Stromal cell of bone marrow (primary cell): ENCODE measurements at regions not wholly inside any gene's neighbourhood (a gene's known extent, or its start where the extent isn't known, plus 50 kb on each side); places are given as distances from the start of the nearest gene placed in this dataset.
"Not testable (repeated sequence)": the region's sequence is repeated elsewhere in the genome, so short reads cannot be mapped to it uniquely, and the experiment has no call there.

Experiments
- DNase-seq: peaks from one replicate; pipeline ENCODE4 v3.0.0-alpha.2; 2012; ENCODE audit warnings: low read depth

DNA sequence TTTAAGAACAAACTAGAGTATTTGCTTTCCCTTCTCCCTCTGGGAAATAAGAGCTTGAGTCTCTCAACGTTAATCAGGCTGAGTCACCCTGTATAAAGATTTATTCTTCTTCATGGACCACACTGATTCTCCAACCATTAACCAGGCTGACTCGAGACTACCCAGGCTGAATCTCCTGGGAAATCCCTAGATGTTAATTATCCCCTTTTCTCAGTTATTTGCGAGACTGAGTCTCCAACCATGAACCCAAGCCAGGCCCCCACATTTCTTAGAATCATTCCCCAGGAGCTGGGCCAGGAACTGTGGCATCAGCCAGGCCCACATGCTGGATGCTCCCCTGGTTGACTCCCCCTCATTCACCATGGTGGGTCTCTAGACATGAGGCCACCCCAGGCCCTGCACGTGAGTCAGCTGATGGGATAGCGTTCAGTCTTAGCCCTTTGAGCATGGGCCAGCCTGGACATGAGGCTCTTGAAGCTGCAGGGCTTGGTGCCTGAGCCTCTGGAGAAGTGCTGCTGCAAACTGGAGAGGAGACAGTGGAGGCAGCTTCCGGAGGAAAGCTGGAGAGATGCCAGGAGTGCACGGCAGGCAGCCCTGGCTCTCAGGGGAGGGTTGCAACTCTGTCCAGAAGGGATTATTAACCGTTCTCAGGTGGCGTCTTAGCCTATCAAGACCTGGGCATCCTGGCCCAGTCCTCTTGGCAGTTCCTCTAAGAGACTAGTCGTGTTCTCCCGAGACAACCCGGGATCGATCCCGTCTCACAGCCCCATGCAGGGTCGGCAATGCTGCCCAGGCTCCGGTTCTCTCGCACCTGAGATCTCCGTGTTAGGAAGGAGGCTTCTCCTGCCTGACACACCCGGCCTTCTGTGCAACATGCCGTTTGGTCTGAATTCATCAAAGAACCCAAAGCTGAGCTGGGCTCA lies 296.6 kb downstream of the ADGRD1 start:
- no peak for DNase-seq

DNA sequence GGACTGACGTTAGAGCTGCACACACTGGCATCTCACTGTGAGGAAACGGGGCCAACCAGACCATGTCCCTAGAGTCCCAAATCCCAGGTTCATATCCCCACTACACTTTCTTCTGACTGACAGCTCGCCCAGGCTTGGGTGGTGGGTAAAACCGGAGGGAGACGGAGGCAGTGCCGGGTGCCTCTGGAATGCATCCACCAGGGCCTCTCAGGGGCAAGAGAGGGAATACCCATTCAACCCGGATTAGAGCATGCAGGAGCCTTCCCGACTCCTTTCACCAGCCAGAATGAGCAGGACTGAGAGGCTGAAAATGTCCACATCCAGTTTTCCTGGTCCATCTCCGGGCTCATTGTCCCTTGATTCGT lies 297.2 kb downstream of the ADGRD1 start:
- no peak for DNase-seq

DNA sequence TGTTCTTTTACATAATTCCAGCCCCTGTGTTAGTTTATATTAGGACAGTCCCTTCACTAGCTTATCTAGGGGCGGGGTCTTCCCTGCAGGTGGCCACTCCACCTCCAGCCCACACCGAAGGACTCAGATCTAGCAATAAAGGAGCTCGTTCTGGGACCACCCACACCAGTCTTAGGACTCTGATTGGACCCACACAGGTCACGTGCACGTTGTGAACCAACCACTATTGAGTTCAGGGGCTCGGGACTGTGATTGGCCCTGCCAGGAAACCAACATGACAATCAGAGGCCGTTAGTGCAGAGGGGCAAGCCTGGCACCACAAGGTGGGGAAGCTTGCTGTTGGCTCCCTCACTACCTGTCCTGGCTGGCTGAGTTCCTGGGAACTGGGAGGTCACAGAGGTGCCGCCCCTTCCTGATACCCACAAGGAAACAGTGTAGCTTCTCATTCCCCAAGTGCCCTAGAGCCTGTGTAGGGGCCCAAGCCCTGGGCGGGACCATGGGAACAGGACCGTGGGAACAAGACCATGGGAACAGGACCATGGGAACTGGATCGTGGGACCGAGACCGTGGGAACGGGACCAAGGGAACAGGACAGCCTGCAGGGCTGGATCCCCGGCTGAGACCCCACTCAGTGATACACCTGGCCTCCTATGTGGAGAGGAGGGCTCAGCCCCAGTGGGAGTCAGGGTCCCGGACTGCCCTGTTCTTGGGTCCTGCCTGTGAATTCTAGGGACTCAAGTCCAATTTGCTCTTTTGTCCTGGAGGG lies 297.8 kb downstream of the ADGRD1 start:
- DNase-seq: no peak

DNA sequence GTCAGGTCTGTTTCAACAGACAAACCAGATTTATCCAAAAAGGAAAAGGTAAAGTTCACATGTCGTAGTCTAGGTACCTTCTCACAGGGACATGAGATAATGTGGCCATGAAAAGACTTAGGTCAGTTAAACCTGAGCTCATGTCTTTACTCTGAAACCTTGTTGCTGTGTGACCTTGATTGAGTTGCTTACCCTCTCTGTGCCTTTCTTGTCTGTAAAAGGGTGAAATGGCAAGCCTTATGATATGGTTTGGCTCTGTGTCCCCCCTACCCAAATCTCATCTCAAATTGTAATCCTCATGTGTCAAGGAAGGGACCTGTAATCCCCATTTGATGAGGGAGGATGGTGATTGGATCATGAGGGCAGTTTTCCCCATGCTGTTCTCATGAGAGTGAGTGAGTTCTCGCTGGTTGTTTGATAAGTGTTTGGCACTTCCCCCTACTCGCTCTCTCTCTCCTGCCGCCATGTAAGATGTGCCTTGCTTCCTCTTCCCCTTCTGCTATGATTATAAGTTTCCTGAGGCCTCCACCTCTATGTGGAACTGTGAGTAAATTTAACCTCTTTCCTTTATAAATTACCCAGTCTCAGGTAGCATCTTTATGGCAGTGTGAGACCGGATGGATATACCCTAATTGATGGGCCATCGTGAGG lies 299.8 kb downstream of the ADGRD1 start:
- DNase-seq: no peak

DNA sequence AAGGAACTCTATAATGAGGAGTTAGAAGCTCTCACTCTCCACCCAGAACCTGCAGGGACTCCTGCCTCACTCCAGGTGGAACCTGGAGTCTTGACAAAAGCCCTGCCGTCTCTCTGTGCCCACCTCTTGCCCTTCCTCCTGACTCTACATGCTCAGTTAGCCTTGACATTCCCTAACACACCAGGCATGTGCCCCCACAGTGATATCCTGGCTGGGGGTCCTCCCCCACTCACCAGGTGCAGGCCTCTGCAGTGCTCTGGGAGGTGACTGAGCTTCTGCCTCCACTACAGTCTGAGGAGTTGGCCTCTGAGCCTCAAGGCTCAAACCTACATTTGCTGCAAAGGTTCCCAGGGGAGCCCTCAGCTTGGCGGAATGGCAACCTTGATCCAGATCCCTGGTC lies 300.7 kb downstream of the ADGRD1 start:
- no peak for DNase-seq

DNA sequence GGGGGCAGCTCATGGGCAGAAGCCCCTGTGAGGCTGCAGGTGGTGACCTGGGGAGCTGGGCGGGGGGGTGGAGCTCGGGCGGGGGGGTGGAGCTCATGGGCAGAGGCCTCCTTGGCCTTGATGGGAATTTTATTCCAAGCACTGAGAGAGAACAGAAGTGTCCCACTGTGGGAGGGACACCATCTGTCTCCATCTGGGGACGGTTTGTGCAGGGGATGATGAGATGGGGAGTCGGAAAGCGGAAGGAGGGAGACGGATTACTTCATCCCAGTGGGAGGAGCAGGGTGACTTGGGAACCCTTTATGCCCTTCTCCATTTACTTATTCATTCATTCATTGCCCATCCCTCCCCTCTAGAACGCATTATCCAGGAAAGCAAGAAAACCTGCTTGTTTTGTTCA lies 304.7 kb downstream of the ADGRD1 start:
- DNase-seq: no peak

DNA sequence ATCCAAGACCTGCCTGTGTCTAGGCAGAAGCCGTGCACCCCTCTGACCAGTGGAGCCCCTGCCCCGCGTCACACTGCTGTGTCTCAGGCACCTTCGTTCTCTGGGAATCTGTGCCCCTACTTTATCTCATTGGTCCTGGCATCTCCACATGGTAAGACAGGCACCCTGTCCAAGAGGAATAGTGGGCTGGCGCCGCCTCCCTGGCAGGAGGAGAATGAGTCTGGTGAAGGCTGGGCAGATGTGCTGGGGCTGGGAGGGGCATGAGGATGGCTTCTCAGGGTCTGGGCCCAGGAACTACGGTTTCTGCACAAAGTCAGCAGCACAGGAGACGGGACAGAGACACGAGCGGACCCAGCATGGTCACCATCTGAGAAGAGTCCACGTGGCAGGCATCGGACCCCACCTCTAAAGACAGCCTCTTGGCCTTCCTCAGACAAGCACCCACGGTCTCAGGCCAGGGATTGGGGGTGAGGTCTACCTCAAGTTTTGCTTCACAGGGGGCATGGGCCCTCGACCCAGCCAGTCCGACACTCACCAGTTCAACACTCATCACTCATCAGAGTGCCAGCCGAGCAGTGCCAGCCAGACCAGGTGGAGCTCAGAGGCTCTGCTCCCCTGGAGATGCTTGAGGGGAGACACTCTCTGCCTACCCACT lies 306.7 kb downstream of the ADGRD1 start:
- no peak for DNase-seq

DNA sequence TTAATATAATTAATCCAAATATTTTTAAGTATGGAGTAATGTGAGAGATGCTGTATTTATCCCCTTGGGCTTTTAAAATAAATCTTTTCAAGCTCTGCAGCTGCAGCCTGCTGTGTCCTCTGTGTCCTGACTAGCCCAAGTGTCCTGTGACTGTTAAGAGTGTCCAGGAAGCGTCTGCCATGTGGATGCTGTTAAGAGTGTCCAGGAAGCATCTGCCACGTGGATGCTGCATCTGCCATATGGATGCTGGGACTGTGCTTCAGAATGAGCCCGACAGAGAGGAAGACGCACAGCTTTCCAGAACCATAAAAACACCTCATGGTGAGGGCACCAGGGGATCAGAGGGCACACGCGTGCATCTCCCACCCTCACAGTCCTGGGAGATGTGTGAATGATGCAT lies 307.2 kb downstream of the ADGRD1 start:
- no peak for DNase-seq

DNA sequence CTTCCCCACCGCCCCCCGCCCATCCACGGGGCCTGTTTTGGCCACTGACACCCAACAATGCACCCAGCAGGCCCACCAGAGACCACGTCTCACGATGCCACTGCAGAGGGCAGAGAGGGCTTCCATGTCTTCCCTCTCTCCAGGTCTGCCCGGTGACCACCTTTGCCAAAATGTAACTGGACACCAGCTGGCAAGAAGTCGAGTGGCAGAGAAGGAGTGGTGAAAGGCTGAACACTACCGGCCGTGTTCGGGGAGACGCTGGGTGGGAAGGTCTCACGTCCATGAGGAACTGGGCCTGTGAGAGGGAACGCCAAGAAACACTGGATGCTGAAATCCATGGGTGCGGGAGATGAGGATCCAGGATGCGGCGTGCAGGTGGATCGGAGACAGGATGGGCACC lies 308.2 kb downstream of the ADGRD1 start:
- no peak for DNase-seq

DNA sequence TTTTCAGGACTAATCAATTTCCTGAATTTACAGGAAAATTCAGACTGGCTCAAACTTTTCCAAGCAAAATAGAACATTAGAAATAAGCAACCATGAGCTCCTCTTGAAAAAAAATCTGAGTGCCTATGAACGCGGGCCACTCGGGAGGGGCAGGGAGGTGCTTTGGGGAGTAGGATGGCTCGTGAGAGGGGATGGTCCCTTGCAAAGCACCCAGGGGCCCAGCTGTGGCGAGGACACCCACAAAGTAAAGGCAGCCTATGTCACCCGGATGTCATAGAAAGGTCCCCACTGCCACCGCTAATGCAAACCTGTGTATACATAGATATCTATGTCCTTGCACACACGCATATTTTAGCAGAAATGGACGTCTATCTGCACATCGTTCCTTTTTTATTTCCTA lies 309.9 kb downstream of the ADGRD1 start:
- DNase-seq: no peak

DNA sequence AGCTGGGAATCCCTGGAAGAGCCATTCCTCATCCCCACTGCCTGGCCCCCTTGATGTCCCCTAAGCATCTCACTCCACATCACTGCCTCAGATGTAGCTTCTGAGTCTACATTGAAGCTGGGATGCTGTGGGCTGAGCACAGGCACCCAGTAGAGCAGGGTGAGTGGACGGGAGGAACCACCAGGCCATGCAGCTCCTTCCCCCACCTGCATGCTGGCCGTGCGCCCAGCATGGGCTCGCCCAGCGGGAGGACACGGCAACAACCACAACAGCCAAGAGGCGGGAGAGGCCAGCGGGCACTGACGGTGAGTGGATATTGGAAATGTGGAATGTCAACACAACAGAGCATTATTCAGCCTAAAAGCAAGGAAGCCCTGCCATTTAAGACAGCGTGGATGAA lies 310.9 kb downstream of the ADGRD1 start:
- no peak for DNase-seq

DNA sequence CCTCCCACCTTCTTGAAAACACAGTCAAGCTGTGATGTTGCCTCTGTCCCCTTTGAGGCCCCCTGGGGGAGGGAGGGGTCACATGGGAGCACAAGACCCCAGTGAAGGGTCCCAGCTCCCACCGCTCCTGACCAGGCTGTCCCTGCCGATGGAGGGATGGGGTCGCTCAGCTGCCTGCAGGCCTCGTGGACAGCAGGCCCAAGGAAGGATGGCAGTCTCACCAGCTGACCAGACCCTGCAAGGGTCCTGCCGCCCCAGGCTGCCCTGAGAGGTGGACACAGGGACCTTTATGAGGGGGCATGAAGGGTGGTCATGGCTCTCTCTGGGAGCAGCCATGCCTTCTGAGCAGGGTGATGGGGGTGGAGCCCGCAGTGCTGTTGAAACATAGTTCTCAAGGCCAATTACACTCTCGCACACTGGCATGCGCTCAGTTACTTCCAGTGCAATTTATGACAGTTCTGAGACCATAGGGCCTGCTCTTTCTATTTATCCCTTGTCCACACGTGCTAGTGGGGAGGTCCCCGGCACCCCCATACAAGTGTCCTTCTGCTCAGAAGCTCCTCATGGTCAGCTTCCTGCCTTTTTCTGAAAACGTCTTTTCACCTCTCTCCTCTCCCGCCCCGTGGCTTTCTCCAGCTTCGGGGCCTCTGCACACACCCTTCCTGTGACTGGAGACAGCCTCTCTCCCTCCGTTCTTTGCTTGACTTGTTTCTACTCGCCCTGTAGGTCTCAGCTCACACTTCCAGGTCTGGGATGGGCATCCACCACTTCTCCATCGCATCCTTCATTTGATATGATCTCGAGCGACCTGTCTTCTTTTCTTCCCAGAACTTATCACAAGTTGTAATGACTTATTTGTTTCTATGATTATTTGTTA lies 313.1 kb downstream of the ADGRD1 start:
- no peak for DNase-seq

DNA sequence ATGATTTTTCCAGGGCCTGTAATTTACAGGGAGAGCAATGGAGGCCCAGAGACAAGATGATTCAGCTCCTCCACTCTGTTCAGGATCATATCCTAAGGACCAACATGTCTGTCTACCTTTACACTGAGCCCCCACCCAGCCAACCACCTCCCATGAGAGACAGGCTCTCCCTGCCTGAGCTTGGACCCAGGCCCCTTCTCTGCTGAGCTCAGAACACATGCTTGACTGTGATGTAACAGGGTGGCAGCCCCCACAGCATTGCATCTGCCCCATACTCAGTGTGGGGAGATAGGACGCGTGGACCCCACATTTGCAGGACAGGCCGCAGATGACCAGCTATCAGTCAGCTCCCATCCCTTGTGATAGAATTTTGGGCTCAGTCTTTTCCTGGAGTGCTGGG lies 313.9 kb downstream of the ADGRD1 start:
- DNase-seq: no peak

DNA sequence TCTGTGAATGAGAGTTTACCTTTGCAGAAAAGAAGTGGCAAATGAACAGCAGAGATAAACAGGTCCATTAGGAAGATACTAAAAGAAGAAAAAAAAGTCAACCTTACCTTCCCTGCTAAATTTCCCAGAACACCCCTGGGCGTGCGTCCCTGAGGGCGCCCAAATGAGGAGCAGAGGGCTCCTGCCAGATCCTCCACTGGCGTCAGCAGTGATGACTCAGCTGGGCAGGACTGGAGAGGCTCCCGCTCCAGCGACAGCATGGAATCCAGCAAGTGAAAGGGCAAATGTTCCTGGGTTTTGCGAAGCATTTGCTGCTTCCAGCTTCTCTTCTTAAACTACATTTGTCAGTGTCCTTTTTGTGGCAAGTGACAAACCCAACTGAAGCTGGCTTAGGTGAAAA lies 314.4 kb downstream of the ADGRD1 start:
- not testable (repeated sequence) for DNase-seq

DNA sequence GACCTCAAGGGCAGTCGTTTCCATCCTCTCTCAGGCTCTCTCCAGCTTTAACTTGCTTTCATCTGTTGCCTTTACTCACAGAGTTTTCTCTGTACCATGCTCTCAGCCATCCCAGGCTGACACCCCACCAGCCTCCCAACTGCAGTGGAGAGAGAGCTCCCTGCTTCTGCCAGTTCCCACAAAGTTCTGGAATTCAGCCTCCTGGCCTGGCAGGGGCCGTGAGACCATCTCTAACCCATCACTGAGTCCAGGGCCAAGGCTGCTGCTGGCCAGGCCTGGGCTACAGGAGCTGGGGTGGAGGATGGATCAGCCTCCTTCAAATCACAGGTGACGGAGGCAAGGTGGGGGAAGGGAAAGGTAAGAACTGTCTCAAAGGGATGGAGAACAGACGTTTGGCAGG lies 314.9 kb downstream of the ADGRD1 start:
- DNase-seq: not testable (repeated sequence)

DNA sequence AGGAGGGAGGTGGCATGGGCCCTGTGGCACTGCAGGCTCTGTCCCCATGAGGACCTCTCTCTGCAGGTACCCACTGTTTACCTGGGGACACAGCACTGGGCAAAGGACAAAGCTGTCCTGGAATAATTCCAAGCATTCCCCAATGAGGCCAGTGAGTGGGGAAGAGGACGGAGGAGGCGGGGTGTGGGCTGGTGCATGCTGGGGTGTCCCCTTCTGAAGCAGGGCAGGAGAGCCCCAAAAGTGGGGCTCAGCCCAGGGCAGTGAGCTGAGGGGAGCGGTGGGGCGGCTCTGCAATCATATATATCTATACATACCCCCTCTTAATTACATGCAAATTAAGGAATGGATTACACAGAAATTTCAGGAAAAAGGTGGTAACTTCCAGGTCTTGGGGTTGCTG lies 315.8 kb downstream of the ADGRD1 start:
- DNase-seq: no peak

DNA sequence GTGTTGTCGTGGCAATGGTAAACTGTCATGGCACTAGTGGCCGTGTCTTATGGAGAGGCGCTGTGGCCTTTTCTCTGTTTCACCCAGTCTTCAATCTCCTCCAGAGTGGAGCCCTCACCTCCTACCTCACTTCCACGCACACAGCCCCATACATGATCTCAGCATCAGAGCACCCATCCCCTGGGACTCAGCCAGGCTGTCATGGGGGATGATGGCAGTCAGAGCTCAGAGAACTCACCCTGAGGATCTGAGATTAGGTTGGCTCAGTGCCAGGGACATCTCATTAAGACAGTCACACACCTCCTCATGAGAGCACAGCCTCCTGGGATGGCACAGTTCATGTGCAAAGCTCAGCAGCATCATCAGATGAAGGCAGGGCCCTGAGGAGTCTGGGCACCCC lies 316.3 kb downstream of the ADGRD1 start:
- DNase-seq: not testable (repeated sequence)

DNA sequence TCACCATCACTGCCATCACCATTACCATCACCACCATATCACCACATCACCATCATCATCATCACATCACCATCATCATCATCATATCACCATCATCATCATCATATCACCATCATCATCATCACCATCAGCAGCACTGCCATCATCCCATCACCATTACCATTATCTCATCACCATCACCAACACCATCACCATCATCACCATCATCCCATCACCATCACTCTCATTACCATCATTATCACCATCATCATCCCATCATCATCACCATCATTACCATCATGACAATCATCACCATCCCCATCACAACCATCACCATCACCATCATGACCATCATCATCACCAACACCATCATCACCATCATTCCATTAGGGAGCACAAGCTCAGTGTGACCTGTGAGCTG lies 318.0 kb downstream of the ADGRD1 start:
- DNase-seq: no peak

DNA sequence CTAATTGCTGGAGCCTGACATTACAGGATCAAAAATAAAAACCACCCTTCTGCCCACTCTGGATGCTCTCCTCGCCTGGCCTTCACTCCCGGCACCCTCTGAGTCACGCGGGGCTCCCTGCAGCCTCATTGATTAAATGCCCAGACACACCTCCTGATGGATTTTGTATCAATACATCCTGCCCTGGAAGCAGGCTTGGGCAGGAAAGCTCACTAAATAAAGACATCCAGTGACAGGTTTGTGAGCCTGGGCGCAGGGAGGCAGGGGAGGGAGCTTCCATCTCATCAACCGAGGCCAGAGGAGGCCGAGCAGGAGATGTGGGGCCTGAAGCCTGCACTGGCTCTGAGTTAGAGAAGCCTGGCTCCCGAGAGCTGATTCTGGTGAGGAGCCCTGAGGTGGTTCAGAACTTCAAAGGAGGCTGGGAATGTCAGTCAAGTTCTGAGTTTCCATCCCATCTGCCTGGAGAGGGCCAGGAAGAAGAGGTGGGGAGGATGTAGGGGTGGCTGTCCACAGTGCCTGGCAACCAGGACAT lies 318.6 kb downstream of the ADGRD1 start:
- not testable (repeated sequence) for DNase-seq

DNA sequence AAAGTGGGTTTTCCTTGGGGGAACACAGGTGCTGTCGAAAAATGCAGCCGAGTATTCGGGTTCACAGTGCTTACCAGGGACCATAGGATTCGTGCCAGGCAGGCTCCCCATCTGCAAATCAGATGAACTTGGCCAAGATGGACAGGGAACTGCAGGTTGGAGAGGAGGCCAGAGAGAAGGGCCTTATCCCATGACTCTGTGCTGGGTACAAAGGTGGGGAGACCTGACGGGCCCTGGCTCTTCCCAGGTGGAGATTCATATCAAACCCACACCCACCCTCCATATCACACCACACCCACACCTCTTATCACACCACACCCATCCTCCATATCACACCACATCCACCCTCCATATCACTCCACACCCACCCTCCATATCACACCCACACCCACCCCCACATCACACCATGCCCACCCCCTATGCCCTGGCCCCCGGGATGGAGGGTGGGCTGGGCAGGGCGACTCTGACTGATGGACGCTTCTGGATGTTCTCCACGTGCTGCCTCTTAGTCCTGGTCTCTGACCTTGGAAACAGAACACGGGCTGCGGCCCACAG lies 319.7 kb downstream of the ADGRD1 start:
- no peak for DNase-seq

DNA sequence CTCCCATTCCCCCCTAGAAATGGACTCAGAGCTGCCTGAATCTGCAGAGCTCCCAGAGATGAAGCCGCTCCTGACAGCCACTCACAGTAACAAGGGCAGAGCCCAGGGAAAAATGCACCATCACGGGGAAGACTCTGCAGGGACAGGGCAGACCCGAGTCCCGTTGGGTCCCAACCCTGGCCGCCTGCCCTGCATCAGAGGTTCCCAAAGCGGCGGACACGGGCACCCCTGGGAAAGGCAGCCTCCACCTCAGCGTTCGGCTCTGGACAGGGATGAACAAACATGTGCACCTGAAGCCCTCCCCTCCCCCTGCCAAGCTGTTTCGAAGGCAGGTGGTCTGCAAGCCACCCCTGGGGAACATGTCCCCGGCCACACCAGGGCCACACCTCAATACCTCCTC lies 320.4 kb downstream of the ADGRD1 start:
- DNase-seq: no peak
